ENCODE measurements at regions not wholly inside any gene's neighbourhood (a gene's known extent, or its start where the extent isn't known, plus 50 kb on each side); places are given as distances from the start of the nearest gene placed in this dataset.

- TF ChIP-seq POLR2A (IDR thresholded peaks at IDR 0.05) (no peak), CTCF (IDR thresholded peaks at IDR 0.05) (no peak)
Measured at GRCh38 chr3:195011231-195011834, 259.6 kb downstream of the XXYLT1 start.

Measured in prostate gland (tissue), 2 donors.